OCI-LY7 (cell line): ENCODE measurements at regions not wholly inside any gene's neighbourhood (a gene's known extent, or its start where the extent isn't known, plus 50 kb on each side); places are given as distances from the start of the nearest gene placed in this dataset.

ENCODE experiments used
- EZH2phosphoT487 ChIP-seq: fragments of 200-600 bp; sonication (generic); IDR thresholded peaks from 2 replicates; pipeline ENCODE4 v1.6.1; 2018; ENCODE audit warnings: low read depth, borderline replicate concordance, mild to moderate bottlenecking, mixed run types, antibody characterized with exemption, low read length, moderate library complexity, mixed read lengths
- TF ChIP-seq, protein P1 (sequence below): fragments of 200-600 bp; sonication (generic); conservative IDR thresholded peaks from 2 replicates; pipeline ENCODE4 v1.5.1; 2014; ENCODE audit warnings: mild to moderate bottlenecking, antibody characterized with exemption, low read length, moderate library complexity, mixed read lengths

DNA sequence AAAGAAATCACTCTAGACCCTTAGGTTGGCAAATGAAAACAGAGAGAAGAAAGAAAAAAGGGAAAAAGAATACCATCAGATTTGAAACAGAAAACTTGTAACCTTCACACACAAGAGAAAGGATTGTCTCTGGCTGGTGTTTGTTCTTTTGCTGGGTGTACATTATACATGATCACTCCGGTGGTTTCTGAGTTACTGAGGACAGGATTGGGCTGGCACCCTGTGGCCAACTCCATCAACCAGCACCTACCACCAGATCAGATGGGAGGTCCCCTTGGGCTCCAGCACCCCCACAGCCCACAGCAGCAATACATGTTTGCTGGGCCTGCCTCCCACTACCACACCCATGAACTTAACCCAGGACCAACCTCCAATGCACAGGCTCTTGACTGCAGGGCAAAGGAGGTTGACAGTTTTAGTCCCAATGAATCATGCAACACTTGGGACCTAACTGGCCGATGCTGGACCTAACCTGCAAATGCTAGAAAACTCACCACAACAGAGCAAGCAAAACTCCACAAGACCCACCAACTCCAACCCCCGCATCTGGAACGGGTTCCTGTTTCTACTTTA is 308.3 kb downstream of the SOX9 start:
- TF ChIP-seq, protein P1, sequence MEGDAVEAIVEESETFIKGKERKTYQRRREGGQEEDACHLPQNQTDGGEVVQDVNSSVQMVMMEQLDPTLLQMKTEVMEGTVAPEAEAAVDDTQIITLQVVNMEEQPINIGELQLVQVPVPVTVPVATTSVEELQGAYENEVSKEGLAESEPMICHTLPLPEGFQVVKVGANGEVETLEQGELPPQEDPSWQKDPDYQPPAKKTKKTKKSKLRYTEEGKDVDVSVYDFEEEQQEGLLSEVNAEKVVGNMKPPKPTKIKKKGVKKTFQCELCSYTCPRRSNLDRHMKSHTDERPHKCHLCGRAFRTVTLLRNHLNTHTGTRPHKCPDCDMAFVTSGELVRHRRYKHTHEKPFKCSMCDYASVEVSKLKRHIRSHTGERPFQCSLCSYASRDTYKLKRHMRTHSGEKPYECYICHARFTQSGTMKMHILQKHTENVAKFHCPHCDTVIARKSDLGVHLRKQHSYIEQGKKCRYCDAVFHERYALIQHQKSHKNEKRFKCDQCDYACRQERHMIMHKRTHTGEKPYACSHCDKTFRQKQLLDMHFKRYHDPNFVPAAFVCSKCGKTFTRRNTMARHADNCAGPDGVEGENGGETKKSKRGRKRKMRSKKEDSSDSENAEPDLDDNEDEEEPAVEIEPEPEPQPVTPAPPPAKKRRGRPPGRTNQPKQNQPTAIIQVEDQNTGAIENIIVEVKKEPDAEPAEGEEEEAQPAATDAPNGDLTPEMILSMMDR, result no peak
- TF ChIP-seq EZH2phosphoT487, result no peak
